HL-60/S4 treated with phorbol 12-myristate 13-acetate at 8.2 ng/mL for 4 days and 3 days (cell line): ENCODE measurements at regions not wholly inside any gene's neighbourhood (a gene's known extent, or its start where the extent isn't known, plus 50 kb on each side); places are given as distances from the start of the nearest gene placed in this dataset.

ENCODE experiments used
- in situ Hi-C: fragments of 300-500 bp; cut with MboI; formaldehyde crosslinking; loops from 2 replicates; pipeline ENCODE4 v1.15.0; 2022; ENCODE audit warnings: low sequenced_read_pairs

GRCh38 chr12:19938031-19938430 lies 430.3 kb upstream of the PDE3A start:
- in situ Hi-C loops, result no loop called here

GRCh38 chr12:19938491-19938890 lies 429.8 kb upstream of the PDE3A start:
- in situ Hi-C loops, result no loop called here

- in situ Hi-C loops, result no loop called here
Measured at GRCh38 chr12:19940267-19940666, 428.1 kb upstream of the PDE3A start.

- in situ Hi-C loops, result no loop called here
Measured at GRCh38 chr12:19941096-19941495, 427.2 kb upstream of the PDE3A start.

- in situ Hi-C loops, result no loop called here
Measured at GRCh38 chr12:19945559-19946435, 422.5 kb upstream of the PDE3A start.

- in situ Hi-C loops, result no loop called here
Measured at GRCh38 chr12:19946550-19946949, 421.8 kb upstream of the PDE3A start.

- in situ Hi-C loops, result no loop called here
Measured at GRCh38 chr12:19947344-19947743, 421.0 kb upstream of the PDE3A start.

GRCh38 chr12:19951664-19952063 lies 416.7 kb upstream of the PDE3A start:
- in situ Hi-C loops, result no loop called here

- in situ Hi-C loops, result no loop called here
Measured at GRCh38 chr12:19953734-19954133, 414.6 kb upstream of the PDE3A start.

- in situ Hi-C loops, result no loop called here
Measured at GRCh38 chr12:19954163-19954562, 414.2 kb upstream of the PDE3A start.

- in situ Hi-C loops, result no loop called here
Measured at GRCh38 chr12:19957308-19958125, 410.8 kb upstream of the PDE3A start.

- in situ Hi-C loops, result no loop called here
Measured at GRCh38 chr12:19958389-19958788, 409.9 kb upstream of the PDE3A start.

GRCh38 chr12:19959353-19959752 lies 409.0 kb upstream of the PDE3A start:
- in situ Hi-C loops, result no loop called here

GRCh38 chr12:19960527-19960926 lies 407.8 kb upstream of the PDE3A start:
- in situ Hi-C loops, result no loop called here

GRCh38 chr12:19962192-19962591 lies 406.1 kb upstream of the PDE3A start:
- in situ Hi-C loops, result no loop called here

GRCh38 chr12:19963972-19964371 lies 404.4 kb upstream of the PDE3A start:
- in situ Hi-C loops, result no loop called here

- in situ Hi-C loops, result no loop called here
Measured at GRCh38 chr12:19964549-19964948, 403.8 kb upstream of the PDE3A start.

- in situ Hi-C loops, result no loop called here
Measured at GRCh38 chr12:19965196-19966038, 402.9 kb upstream of the PDE3A start.

- in situ Hi-C loops, result no loop called here
Measured at GRCh38 chr12:19967001-19967400, 401.3 kb upstream of the PDE3A start.

- in situ Hi-C loops, result no loop called here
Measured at GRCh38 chr12:19967431-19967830, 400.9 kb upstream of the PDE3A start.

- in situ Hi-C loops, result no loop called here
Measured at GRCh38 chr12:19970116-19970515, 398.2 kb upstream of the PDE3A start.
